B cell (primary cell): ENCODE measurements at regions not wholly inside any gene's neighbourhood (a gene's known extent, or its start where the extent isn't known, plus 50 kb on each side); places are given as distances from the start of the nearest gene placed in this dataset.

ENCODE experiments used
- ATAC-seq: fragments of 200-7000 bp; cut with Tn5 transposase; one replicate; pipeline ENCODE4 v1.10.0; 2021; ENCODE audit warnings: low read depth, mild to moderate bottlenecking, moderate number of reproducible peaks, moderate library complexity
- CTCF ChIA-PET: fragments of 350-600 bp; sonication (Branson Sonifier 250); formaldehyde crosslinking; loops from one replicate; lab custom pipeline; 2021; ENCODE audit warnings: antibody characterized with exemption, inconsistent platforms; lab: Charles Lee
- POLR2A ChIA-PET: fragments of 350-600 bp; sonication (Branson Sonifier 250); formaldehyde crosslinking; loops from one replicate; lab custom pipeline; 2021; ENCODE audit warnings: antibody characterized with exemption; lab: Charles Lee
- DNase-seq: peaks from one replicate; pipeline ENCODE4 v3.0.0; 2013
- H2AFZ ChIP-seq: 2 replicates; pipeline ENCODE4 v1.6.1; 2012; ENCODE audit warnings: mild to moderate bottlenecking, low read depth, low read length; ENCODE audit not compliant: insufficient read depth, poor library complexity, severe bottlenecking
- H3K27ac ChIP-seq, 2 donors: 1 replicate in 1 of 2; 2 replicates in 1 of 2; pipeline ENCODE4 v1.5.1; 2012 to 2013; ENCODE audit warnings: low read length in 2 of 2, mild to moderate bottlenecking in 2 of 2, moderate library complexity in 1 of 2
- H3K27me3 ChIP-seq, 4 experiments: fragments of 200-600 bp in 1 of 4; sonication (generic) in 1 of 4; replicated peaks in 1 of 4; 1 replicate in 2 of 4; 2 replicates in 2 of 4; pipeline versions ENCODE4 v1.6.1 to v1.7.0; 2013 to 2016; ENCODE audit warnings: low read length in 3 of 4, mild to moderate bottlenecking in 2 of 4, mixed read lengths in 1 of 4, moderate library complexity in 1 of 4; ENCODE audit not compliant: insufficient read depth in 4 of 4, control insufficient read depth in 3 of 4; ENCODE audit errors: control extremely low read depth in 1 of 4
- H3K36me3 ChIP-seq, 2 experiments: replicated peaks in 1 of 2; 1 replicate in 1 of 2; 2 replicates in 1 of 2; pipeline versions ENCODE4 v1.6.1 to v1.7.1; 2013; ENCODE audit warnings: low read length in 1 of 2; ENCODE audit not compliant: insufficient read depth in 2 of 2, control insufficient read depth in 1 of 2; ENCODE audit errors: control extremely low read depth in 1 of 2, extremely low read depth in 1 of 2
- H3K4me1 ChIP-seq, 2 donors: fragments of 200-600 bp in 1 of 2; sonication (generic) in 1 of 2; 1 replicate in 1 of 2; 2 replicates in 1 of 2; pipeline versions ENCODE4 v1.5.1 to v1.6.1; 2013 to 2017; ENCODE audit warnings: low read length in 2 of 2; ENCODE audit not compliant: control insufficient read depth in 2 of 2, insufficient read depth in 2 of 2
- H3K4me2 ChIP-seq: replicated peaks from 2 replicates; pipeline ENCODE3; 2012; ENCODE audit warnings: mild to moderate bottlenecking, low read depth, low read length; ENCODE audit not compliant: poor library complexity, severe bottlenecking
- H3K4me3 ChIP-seq, 5 experiments: fragments of 200-600 bp in 1 of 5; sonication (generic) in 1 of 5; 1 replicate in 3 of 5; 2 replicates in 2 of 5; pipeline versions ENCODE4 v1.5.1 to v1.7.0; 2011 to 2016; ENCODE audit warnings: low read length in 4 of 5, mild to moderate bottlenecking in 4 of 5, low read depth in 2 of 5, control low read depth in 1 of 5, moderate library complexity in 1 of 5; ENCODE audit not compliant: insufficient read depth in 1 of 5; ENCODE audit errors: control extremely low read depth in 1 of 5, extremely low read depth in 1 of 5
- H3K79me2 ChIP-seq: fragments of 200-600 bp; sonication (generic); one replicate; pipeline ENCODE4 v1.6.0; 2016; ENCODE audit warnings: low read length; ENCODE audit not compliant: control insufficient read depth, insufficient read depth
- H3K9ac ChIP-seq: fragments of 200-600 bp; sonication (generic); 2 replicates; pipeline ENCODE4 v1.6.1; 2017; ENCODE audit warnings: mild to moderate bottlenecking, low read length, moderate library complexity
- H3K9me3 ChIP-seq, 3 donors: one replicate each; pipeline versions ENCODE4 v1.6.1 to v1.7.1; 2013; ENCODE audit warnings: low read length in 2 of 3; ENCODE audit not compliant: control insufficient read depth in 2 of 3, insufficient read depth in 1 of 3; ENCODE audit errors: control extremely low read depth in 1 of 3
- H4K20me1 ChIP-seq: 2 replicates; pipeline ENCODE4 v1.6.0; 2012; ENCODE audit warnings: mild to moderate bottlenecking, low read length; ENCODE audit not compliant: insufficient read depth, control insufficient read depth, poor library complexity, severe bottlenecking
- H3K27ac Mint-ChIP-seq: one replicate; pipeline ENCODE4 v1.8.0; 2021; ENCODE audit warnings: mixed read lengths
- H3K27me3 Mint-ChIP-seq: one replicate; pipeline ENCODE4 v1.8.0; 2021; ENCODE audit warnings: mixed read lengths
- H3K4me1 Mint-ChIP-seq: one replicate; pipeline ENCODE4 v1.8.0; 2021; ENCODE audit warnings: mixed read lengths
- H3K4me3 Mint-ChIP-seq: one replicate; pipeline ENCODE4 v1.8.0; 2021; ENCODE audit warnings: mixed read lengths
- H3K9me3 Mint-ChIP-seq: one replicate; pipeline ENCODE4 v1.8.0; 2022; ENCODE audit warnings: mixed read lengths; ENCODE audit not compliant: insufficient read depth
- EZH2 ChIP-seq: IDR thresholded peaks from 2 replicates; pipeline ENCODE4 v1.6.1; 2012; ENCODE audit warnings: borderline replicate concordance, low read depth, mild to moderate bottlenecking, moderate library complexity, low read length; ENCODE audit not compliant: insufficient read depth, poor library complexity, severe bottlenecking
- WGBS: methylation state at CpG from one replicate; pipeline ENCODE4 v1.1.5; 2013; ENCODE audit warnings: missing lambda C conversion rate; ENCODE audit not compliant: insufficient coverage; 5-methylcytosine and 5-hydroxymethylcytosine counted together
- intact Hi-C: fragments of 100-400 bp; cut with micrococcal nuclease; formaldehyde crosslinking; loops from one replicate; pipeline ENCODE4 v1.10.0; 2022
- TF ChIP-seq, protein P1 (sequence below): fragments of 200-600 bp; IDR thresholded peaks from one replicate; pipeline ENCODE4 v1.8.0; 2022; ENCODE audit warnings: antibody characterized with exemption, mild to moderate bottlenecking

DNA sequence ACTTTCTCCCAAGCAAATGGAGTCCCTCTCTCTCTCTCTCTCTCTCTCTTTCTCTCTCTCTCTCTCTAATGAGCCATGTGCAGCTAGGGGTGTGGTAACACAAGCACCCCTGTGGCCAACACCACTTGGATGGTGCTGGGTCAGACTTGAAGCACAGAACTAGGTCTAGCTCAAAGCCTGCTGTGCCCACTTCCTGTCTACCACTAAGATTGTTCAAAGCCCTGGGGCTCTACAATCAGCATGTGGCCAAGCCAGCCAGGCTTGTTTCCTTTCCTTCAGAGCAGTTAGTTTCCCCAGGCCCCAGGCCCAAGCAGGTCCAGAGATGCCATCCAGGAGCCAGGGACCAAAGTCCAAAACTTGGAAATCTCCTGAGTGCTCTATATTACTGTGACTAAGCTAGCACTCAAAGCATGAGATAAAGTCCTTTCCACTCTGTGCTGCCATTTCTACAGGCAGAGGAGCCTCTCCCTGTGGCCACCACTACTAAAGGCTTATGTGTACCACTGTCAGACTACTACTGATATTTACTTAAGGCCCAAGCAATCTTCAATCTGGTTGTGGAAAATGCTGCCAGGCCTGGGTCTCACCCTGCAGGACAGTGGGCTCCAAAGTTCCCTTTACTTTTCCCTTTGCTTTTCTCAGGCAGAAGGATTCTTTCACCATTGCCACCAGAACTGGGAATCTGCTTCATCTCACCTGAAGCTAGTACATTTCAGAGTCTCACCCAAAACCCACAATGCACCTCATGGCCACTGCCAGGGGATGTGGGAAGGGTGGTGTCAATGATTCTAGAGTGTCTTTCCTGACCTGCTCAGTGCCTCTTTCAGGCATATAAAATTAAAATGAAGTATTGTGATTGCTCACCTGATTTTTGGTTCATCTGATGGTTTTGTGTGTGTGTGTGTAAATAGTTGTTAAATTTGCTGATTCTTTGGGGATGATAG is 999.5 kb downstream of the NCAM2 start:
- Mint-ChIP-seq H3K4me3 (no peak overlapping the region), H3K9me3 (no peaks in the 10 kb centered on the region), H3K27ac (no peak overlapping the region), H3K27me3 (no peaks in the 10 kb centered on the region), H3K4me1 (no peaks in the 10 kb centered on the region)
- intact Hi-C loops: no loop called here
- Histone ChIP-seq H2AFZ (no peak overlapping the region), H3K4me1 (no peaks in the 10 kb centered on the region), H3K9me3 (peaks cover 0 to 16% (median 0%) of the 10 kb centered on the region in 3 donors), H3K27me3 (no peaks in the 10 kb centered on the region), H4K20me1 (no peaks in the 10 kb centered on the region), H3K79me2 (no peaks in the 10 kb centered on the region), H3K4me2 (no peak overlapping the region), H3K4me3 (no peak overlapping the region), H3K27ac (no peak overlapping the region), H3K9ac (no peak overlapping the region), H3K36me3 (no peaks in the 10 kb centered on the region)
- no peak for DNase-seq
- no peak for TF ChIP-seq EZH2
- TF ChIP-seq, protein P1, sequence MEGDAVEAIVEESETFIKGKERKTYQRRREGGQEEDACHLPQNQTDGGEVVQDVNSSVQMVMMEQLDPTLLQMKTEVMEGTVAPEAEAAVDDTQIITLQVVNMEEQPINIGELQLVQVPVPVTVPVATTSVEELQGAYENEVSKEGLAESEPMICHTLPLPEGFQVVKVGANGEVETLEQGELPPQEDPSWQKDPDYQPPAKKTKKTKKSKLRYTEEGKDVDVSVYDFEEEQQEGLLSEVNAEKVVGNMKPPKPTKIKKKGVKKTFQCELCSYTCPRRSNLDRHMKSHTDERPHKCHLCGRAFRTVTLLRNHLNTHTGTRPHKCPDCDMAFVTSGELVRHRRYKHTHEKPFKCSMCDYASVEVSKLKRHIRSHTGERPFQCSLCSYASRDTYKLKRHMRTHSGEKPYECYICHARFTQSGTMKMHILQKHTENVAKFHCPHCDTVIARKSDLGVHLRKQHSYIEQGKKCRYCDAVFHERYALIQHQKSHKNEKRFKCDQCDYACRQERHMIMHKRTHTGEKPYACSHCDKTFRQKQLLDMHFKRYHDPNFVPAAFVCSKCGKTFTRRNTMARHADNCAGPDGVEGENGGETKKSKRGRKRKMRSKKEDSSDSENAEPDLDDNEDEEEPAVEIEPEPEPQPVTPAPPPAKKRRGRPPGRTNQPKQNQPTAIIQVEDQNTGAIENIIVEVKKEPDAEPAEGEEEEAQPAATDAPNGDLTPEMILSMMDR: no peak
- CTCF ChIA-PET: no interaction called here
- no peak for ATAC-seq
- POLR2A ChIA-PET: no interaction called here

DNA sequence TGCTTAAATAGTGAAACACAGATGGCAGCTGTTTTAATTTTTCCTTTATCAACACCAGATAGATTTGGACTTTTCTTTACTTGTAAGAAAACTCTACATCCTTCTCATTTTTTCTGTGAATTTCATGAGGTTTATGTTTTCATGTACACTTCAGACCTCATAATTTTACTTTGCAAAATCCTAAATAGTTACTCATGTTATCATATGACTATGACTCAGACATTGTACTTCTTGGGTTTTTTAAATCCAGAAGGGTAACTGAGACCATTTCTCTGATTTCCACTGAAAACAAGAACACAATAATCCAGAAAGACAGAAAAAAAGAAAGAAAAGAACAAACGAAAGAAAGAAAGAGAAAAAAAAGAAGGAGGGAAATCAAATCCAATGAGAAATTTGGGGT is 1021.6 kb downstream of the NCAM2 start:
- no peaks in the 10 kb centered on the region for H3K4me1 Mint-ChIP-seq
- Histone ChIP-seq H3K36me3 (no peaks in the 10 kb centered on the region), H3K4me1 (no peaks in the 10 kb centered on the region), H3K4me3 (no peak overlapping the region), H3K27ac (no peak overlapping the region), H3K27me3 (no peaks in the 10 kb centered on the region), H4K20me1 (no peaks in the 10 kb centered on the region), H3K9ac (no peak overlapping the region), H2AFZ (no peak overlapping the region), H3K9me3 (peaks cover 0 to 3% (median 0%) of the 10 kb centered on the region in 3 donors), H3K79me2 (no peaks in the 10 kb centered on the region), H3K4me2 (no peak overlapping the region)
- WGBS: no CpG with 5 or more reads among the region's 1 CpG
- ChIA-PET CTCF (no interaction called here), POLR2A (no interaction called here)
- H3K27ac Mint-ChIP-seq: no peak overlapping the region
- no peaks in the 10 kb centered on the region for H3K27me3 Mint-ChIP-seq
- no peak for TF ChIP-seq EZH2
- TF ChIP-seq, protein P1: no peak
- no peak overlapping the region for H3K4me3 Mint-ChIP-seq
- ATAC-seq: no peak
- H3K9me3 Mint-ChIP-seq: peaks cover 9% of the 10 kb centered on the region
- DNase-seq: no peak
- intact Hi-C loops: no loop called here
